ENCODE measurements at regions not wholly inside any gene's neighbourhood (a gene's known extent, or its start where the extent isn't known, plus 50 kb on each side); places are given as distances from the start of the nearest gene placed in this dataset.

DNA sequence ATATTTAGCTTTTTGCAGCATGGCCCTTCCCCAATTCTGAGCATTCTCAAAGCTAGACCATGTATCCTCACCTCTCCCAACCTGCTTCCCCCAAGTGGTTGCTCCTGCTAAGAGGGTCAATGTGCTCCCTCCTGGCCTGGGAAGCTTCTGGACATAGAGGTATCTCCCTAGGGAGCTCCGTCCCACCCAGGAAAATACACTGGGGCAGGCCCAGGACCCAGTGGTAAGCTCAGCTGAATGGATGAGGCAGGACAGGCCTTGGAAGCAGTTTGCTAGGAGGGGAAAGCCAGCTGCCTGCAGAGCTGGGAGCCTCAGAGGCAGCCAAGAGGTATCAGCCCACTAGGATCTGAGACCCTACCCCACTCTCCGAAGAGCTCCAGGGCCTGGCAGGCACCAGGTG, 1721.6 kb downstream of the TP53TG3F start:
- DNase-seq = no peak
- H3K9me3 Mint-ChIP-seq = peaks cover 23% of the 10 kb centered on the region
- CTCF ChIA-PET = no interaction called here
- no peaks in the 10 kb centered on the region for H3K4me1 Mint-ChIP-seq
- H3K4me3 Mint-ChIP-seq = no peak overlapping the region
- POLR2A ChIA-PET = no interaction called here
- no peak overlapping the region for H3K27ac Mint-ChIP-seq
- no peaks in the 10 kb centered on the region for H3K27me3 Mint-ChIP-seq
- H3K36me3 Mint-ChIP-seq (ENCODE audit: low read depth) = no peaks in the 10 kb centered on the region

DNA sequence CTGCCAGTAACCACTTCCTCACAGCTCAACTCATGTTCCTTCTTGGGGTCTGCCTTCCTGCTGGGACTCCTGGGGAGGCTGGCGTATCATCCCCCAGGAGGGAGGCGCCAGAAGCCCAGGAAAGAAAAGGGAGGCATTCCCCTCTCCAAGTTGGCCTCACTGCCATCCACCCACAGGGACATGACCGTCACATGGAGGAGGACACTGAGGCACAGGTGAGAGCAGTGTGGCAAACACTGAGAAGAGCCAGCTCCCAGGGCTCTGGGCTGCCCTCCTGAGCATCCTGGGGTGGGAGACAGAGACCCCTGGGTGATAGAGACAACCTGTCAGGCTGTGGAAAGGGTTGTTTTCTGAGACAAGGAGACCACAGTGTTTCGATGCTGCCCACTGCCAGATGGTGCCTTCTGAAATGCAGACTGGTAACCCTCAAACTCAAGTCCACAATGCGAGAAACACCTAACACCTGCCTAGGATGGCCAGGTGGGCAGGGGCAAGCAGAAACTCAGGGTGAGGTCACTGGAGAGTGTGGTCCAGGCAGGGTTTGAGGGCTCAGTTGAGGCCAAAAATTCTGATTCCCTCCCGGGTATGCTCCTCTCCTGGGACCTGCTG, 1722.1 kb downstream of the TP53TG3F start:
- no peaks in the 10 kb centered on the region for H3K36me3 Mint-ChIP-seq (ENCODE audit: low read depth)
- POLR2A ChIA-PET = no interaction called here
- DNase-seq = no peak
- CTCF ChIA-PET = no interaction called here
- H3K27ac Mint-ChIP-seq = no peak overlapping the region
- H3K4me1 Mint-ChIP-seq = no peaks in the 10 kb centered on the region
- H3K9me3 Mint-ChIP-seq = peaks cover 26% of the 10 kb centered on the region
- H3K27me3 Mint-ChIP-seq = no peaks in the 10 kb centered on the region
- H3K4me3 Mint-ChIP-seq = no peak overlapping the region

DNA sequence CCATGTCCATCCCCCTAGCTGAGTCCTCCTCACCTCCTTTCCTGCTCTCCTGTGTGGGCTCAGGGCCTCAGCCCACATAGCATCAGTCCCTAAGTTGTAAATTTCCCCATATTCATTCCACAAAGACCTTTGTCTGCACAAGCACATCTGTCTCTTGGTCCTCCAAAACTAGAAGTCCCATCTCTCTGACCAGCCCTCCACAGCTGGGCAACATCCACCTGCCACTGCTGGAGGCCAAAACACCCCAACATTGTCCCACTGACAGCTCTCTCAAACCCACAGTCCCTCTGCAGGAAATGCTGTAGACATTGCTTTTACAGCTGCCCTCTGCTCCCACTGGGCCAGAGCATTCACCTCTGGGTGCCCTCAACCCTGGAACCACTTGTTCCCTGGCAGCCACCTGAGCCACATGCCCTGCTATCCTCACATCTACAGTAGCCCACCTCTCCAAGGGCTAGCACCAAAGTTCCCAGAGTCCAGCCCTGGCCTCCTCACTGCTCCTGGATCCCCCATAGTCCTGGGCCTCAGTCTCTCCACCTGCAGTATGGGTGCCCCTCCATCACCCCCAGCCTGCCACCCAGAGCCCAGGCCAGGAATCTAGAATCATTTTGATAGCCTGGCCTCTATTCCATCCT, 1722.7 kb downstream of the TP53TG3F start:
- Mint-ChIP-seq H3K9me3 (peaks cover 26% of the 10 kb centered on the region), H3K36me3 (ENCODE audit: low read depth) (no peaks in the 10 kb centered on the region), H3K4me1 (no peaks in the 10 kb centered on the region), H3K4me3 (no peak overlapping the region), H3K27ac (no peak overlapping the region), H3K27me3 (no peaks in the 10 kb centered on the region)
- no peak for DNase-seq
- POLR2A ChIA-PET = no interaction called here
- CTCF ChIA-PET = no interaction called here

DNA sequence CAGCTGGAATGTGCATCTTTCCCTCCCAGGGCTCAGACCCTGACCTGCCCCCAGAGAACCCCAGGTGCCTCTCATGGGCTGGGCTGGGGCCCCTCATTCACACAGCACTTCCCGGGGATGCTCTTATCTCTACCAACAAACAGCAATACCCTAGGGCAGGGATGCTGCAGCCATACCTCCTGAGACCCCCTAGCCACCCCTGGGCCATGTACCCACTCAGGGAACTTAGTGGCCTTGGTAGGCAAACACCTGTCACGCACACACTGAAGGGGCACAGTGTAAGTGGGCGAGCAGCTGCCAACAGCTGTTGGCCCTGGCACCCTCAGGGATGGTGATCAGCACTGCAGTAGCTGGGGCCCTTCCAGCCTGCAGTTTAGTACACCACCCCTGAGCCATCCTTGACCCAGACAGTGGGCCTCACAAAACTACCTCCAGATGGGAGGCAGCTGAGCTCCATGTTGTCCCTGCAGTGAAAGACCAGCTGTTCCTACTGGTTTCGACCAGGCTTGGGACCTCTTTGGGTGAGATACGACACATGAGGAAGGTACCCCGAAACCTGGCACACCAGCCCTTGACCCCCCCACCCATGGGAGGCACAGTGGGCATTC, 1723.6 kb downstream of the TP53TG3F start:
- Mint-ChIP-seq H3K4me3 (no peak overlapping the region), H3K9me3 (peaks cover 21% of the 10 kb centered on the region), H3K27ac (no peak overlapping the region), H3K27me3 (no peaks in the 10 kb centered on the region), H3K36me3 (ENCODE audit: low read depth) (no peaks in the 10 kb centered on the region), H3K4me1 (no peaks in the 10 kb centered on the region)
- DNase-seq = no peak
- CTCF ChIA-PET = no interaction called here
- POLR2A ChIA-PET = no interaction called here

DNA sequence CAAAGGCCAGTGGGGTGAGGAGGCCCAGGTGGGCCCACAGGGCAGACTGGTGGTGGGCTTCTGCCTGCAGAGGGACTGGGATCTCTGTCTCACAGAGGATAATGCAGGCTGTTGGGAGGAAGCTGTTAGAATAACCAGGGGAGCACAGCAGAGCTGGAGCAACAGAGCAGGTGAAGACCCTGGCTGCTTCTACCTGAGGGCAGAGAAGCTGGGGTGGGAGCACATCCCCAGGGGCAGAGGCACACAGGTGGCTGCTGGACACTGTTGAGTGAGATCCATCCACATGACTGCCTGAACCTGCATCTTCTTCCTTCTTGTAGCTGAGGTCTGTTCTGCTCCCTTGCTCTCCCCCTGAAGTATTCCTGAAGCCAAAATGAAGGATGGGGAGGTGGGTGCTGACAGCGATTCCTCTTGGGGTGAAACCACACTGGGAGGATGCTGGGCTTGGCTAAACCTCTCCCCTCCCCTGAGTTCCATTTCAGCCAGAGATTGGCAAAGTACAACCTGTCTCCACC, 1725.0 kb downstream of the TP53TG3F start:
- H3K27me3 Mint-ChIP-seq = no peaks in the 10 kb centered on the region
- no peak for DNase-seq
- no peak overlapping the region for H3K4me3 Mint-ChIP-seq
- ChIA-PET CTCF (no interaction called here), POLR2A (no interaction called here)
- no peaks in the 10 kb centered on the region for H3K36me3 Mint-ChIP-seq (ENCODE audit: low read depth)
- H3K4me1 Mint-ChIP-seq = no peaks in the 10 kb centered on the region
- peaks cover 21% of the 10 kb centered on the region for H3K9me3 Mint-ChIP-seq
- no peak overlapping the region for H3K27ac Mint-ChIP-seq

DNA sequence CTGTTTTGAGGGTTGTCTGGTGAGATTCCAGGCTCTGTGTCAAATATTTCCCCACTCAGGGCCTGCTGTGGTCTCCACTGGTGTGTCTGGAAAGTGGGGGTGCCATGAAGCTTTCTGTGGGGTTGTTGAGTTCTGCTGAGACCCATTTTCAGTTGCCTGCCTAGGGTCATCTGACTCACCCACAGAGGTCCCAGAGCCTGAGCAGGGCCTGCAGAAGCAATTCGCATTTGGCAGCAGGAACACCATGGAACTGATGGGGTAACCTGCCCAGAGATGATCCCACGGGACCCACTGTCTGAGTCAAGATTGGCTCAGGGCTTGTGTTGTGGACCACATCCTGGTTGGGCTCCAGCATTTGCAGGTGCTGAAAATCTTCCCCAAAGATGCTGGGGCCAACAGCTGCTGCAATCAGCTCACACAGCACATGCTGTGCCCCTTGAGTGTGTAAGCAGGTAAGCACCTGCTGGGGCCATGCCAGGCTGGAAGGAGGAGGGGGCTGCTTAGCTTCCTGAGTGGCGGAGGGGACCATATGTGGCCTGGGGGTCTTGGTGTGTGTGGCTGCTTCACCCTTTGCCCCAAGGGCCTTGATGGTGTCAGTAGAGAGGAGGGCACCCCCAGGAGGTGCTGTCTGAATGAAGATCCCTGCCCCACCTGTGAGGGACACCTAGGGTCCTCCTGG, 1726.1 kb downstream of the TP53TG3F start:
- Mint-ChIP-seq H3K27ac (no peak overlapping the region), H3K4me1 (no peaks in the 10 kb centered on the region), H3K4me3 (no peak overlapping the region), H3K9me3 (peaks cover 21% of the 10 kb centered on the region), H3K27me3 (no peaks in the 10 kb centered on the region), H3K36me3 (ENCODE audit: low read depth) (no peaks in the 10 kb centered on the region)
- no peak for DNase-seq
- ChIA-PET CTCF (no interaction called here), POLR2A (no interaction called here)

DNA sequence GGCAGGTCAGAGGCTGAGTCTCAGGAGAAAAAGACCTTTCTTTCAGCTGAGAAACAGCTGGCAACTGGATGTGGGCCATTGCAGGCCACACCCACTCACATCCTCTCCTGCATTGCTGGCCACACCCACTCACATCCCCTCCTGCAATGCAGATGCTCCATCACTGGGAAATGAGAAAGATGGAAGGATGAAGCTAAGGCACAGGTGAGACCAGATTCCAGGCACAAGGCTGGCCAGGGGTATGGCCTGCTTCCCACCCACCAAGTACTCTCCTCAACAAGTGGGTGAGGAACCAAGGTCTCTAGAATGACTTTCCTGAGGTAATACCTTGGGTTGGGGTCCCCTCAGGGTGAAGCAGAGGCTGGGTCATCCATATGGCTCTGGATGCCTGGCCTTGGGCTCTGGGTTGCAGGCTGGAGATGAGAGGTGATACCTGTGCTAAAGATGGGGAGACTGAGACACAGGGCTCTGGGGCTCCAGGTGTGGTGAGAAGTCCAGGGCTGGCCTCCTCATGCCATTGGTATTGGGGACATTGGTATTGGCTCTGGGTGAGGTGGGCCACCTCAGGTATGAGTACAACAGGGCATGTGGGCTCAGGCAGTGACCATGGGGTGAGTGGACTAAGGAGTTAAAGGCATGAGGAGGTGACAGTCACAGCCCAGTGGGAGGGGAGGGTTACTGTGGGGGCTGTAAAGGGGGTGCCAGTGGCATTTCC, 1726.8 kb downstream of the TP53TG3F start:
- Mint-ChIP-seq H3K4me1 (no peaks in the 10 kb centered on the region), H3K36me3 (ENCODE audit: low read depth) (no peaks in the 10 kb centered on the region), H3K27ac (no peak overlapping the region), H3K9me3 (peaks cover 21% of the 10 kb centered on the region), H3K4me3 (no peak overlapping the region), H3K27me3 (no peaks in the 10 kb centered on the region)
- no peak for DNase-seq
- ChIA-PET POLR2A (no interaction called here), CTCF (no interaction called here)

DNA sequence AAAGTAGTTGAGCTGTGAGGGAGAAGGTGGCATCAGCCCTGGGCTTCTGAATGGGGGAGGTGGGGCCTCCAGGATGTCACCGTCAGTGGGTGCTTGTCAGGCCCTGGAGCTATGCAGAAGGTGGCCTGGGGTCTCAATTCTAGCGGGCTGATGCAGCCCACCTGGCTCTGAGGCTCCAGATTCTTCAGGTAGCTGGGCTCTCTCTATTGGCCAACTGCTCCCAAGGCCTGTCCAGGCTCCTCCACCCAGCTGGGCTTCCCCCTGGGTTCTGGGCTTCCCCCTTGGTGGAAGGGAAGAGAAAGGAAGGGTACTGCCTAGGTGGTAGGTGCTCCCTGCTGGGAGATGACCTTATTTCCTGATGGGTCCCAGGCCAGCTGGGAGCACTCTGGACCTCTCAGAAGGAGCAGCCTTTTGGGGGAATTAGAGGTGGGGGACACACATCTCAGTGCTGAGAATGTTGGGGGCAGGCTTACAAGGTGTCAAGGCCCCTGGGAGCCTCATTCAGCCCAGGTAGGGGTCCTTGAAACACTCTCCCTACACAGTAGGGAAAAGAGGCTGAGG, 1728.3 kb downstream of the TP53TG3F start:
- H3K9me3 Mint-ChIP-seq = peaks cover 17% of the 10 kb centered on the region
- H3K36me3 Mint-ChIP-seq (ENCODE audit: low read depth) = no peaks in the 10 kb centered on the region
- no peak for DNase-seq
- CTCF ChIA-PET = no interaction called here
- no peak overlapping the region for H3K4me3 Mint-ChIP-seq
- H3K4me1 Mint-ChIP-seq = no peaks in the 10 kb centered on the region
- no peaks in the 10 kb centered on the region for H3K27me3 Mint-ChIP-seq
- no peak overlapping the region for H3K27ac Mint-ChIP-seq
- POLR2A ChIA-PET = no interaction called here

DNA sequence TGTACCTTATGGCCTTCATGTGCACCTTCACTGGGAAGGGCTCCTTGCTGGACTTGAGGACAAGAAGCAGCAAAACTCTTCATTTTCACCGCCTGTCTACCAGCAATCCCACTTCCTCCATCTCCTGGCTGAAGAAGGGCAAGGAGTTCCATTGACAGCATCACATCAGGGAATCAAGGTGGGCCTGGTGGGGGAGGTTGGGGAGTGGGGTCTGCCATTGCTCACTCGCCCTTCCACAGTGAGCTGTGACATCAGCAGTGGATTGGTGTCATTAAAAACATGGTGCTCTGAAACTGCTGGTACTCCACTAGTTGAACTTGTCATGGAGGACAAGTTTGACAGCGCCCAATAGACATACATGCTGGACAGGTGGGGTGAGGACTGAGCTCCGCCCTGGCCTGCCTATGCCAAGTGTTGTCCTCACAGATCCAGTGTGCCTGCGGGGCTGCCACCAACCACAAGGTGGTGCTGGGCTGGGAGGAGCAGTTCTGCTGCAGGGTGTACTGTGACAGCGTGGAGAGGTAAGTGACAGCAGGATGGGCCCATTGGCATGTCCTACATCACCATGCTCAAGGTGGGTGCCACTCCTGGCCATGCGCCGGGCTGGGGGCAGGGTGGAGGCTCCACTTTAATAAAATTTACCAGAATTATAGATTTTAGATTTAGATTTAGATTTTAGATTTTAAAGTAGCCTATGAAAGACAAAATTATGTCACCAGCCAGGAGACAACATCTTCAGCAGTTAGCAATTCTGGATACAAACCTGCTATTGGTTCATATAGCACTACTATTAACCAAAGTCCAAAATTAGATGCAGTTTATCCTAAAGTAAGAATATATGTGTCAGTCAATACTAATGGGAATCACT, 1729.1 kb downstream of the TP53TG3F start:
- no peaks in the 10 kb centered on the region for H3K36me3 Mint-ChIP-seq (ENCODE audit: low read depth)
- ChIA-PET CTCF (no interaction called here), POLR2A (no interaction called here)
- H3K9me3 Mint-ChIP-seq = peaks cover 17% of the 10 kb centered on the region
- DNase-seq = no peak
- no peaks in the 10 kb centered on the region for H3K4me1 Mint-ChIP-seq
- H3K27ac Mint-ChIP-seq = no peak overlapping the region
- no peaks in the 10 kb centered on the region for H3K27me3 Mint-ChIP-seq
- H3K4me3 Mint-ChIP-seq = no peak overlapping the region

DNA sequence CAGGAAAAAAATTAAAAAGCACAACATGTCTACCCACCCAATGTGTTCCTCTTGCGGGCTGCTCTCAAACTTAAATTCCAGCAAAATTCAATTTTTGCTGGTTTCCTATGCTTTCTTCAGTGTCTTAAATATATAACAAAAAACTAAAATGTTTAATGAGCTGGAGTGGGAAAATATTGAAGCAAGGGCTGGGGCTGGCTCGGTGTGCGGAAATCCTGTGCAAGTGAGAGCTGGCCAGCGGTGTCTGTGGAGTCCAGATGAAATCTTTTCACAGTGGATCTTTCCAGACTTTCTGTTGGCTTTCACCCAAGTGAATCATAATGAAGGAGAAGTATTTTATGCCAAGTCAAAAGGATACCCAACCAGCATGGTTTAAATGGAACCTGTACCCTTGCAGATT, 1733.6 kb downstream of the TP53TG3F start:
- H3K4me1 Mint-ChIP-seq = no peaks in the 10 kb centered on the region
- H3K4me3 Mint-ChIP-seq = no peak overlapping the region
- POLR2A ChIA-PET = no interaction called here
- peaks cover 16% of the 10 kb centered on the region for H3K9me3 Mint-ChIP-seq
- CTCF ChIA-PET = no interaction called here
- H3K27ac Mint-ChIP-seq = no peak overlapping the region
- no peak for DNase-seq
- no peaks in the 10 kb centered on the region for H3K27me3 Mint-ChIP-seq
- H3K36me3 Mint-ChIP-seq (ENCODE audit: low read depth) = no peaks in the 10 kb centered on the region

DNA sequence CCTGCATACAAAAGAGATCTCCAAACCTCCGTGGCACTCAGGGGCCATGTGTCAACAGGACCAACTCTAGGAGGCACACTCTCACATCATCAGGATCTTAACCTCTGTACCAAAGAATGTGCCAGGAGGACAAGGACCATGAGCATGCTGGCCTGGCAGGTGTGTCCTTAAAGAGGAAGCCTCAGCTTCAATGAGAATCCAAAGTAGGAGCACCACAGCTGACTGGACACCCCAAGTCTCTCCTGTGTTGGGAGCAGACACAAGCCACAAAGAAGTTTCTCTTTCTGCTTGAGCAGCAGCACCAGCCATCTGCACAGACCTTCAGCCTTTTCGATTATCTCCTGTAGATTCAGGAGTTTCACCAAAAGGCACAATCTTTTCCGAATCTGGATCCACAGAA, 1734.5 kb downstream of the TP53TG3F start:
- Mint-ChIP-seq H3K27ac (no peak overlapping the region), H3K27me3 (no peaks in the 10 kb centered on the region), H3K9me3 (peaks cover 19% of the 10 kb centered on the region), H3K4me1 (no peaks in the 10 kb centered on the region), H3K36me3 (ENCODE audit: low read depth) (no peaks in the 10 kb centered on the region), H3K4me3 (no peak overlapping the region)
- ChIA-PET CTCF (no interaction called here), POLR2A (no interaction called here)
- DNase-seq = no peak

DNA sequence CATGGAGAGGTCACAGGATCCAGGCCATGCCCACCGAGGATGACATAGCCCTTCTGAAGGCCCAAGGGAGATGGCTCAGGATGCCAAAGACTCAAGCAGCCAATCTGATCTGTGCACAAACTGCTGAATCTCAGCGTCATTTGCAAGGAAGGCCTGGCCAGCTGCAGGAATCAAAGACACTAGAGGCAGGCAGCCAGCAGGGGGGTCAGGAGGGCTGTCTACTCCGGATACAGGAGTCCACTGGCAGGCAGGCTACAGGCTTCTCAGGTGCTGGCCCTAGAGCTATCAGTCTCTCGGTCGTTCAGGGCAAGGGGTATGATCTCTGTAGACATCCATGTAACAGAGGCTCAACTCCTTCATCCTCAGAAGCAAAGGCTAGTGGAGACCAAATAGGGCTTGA, 1735.3 kb downstream of the TP53TG3F start:
- Mint-ChIP-seq H3K4me1 (no peaks in the 10 kb centered on the region), H3K4me3 (no peak overlapping the region), H3K9me3 (peaks cover 24% of the 10 kb centered on the region), H3K27ac (no peak overlapping the region), H3K27me3 (no peaks in the 10 kb centered on the region), H3K36me3 (ENCODE audit: low read depth) (no peaks in the 10 kb centered on the region)
- ChIA-PET CTCF (no interaction called here), POLR2A (no interaction called here)
- DNase-seq = no peak

Data from activated CD4-positive, alpha-beta T cell treated with anti-CD3 and anti-CD28 coated beads, Interleukin-2, amount 10 ng/mL, durations not matched to agents 7 days and 5 days (primary cell).